Activated naive CD8-positive, alpha-beta T cell treated with anti-CD3 and anti-CD28 coated beads, Interleukin-2, amount 50 U/mL, for 24 hours (primary cell): ENCODE measurements at regions not wholly inside any gene's neighbourhood (a gene's known extent, or its start where the extent isn't known, plus 50 kb on each side); places are given as distances from the start of the nearest gene placed in this dataset.

Experiments
- ATAC-seq: fragments of 150-1000 bp; cut with Tn5 transposase; one replicate; pipeline ENCODE4 v1.10.0; 2021
- DNase-seq: peaks from one replicate; pipeline ENCODE4 v3.0.0; 2021
- H3K27ac Mint-ChIP-seq: one replicate; pipeline ENCODE4 v1.8.0; 2021; ENCODE audit warnings: mild to moderate bottlenecking, mixed read lengths
- H3K27me3 Mint-ChIP-seq: one replicate; pipeline ENCODE4 v1.8.0; 2021; ENCODE audit warnings: mixed read lengths
- H3K36me3 Mint-ChIP-seq: one replicate; pipeline ENCODE4 v1.8.0; 2021; ENCODE audit warnings: low read depth, mixed read lengths
- H3K4me1 Mint-ChIP-seq: one replicate; pipeline ENCODE4 v1.8.0; 2021; ENCODE audit warnings: mixed read lengths
- H3K4me3 Mint-ChIP-seq: one replicate; pipeline ENCODE4 v1.8.0; 2021; ENCODE audit warnings: mild to moderate bottlenecking, moderate library complexity, mixed read lengths
- H3K9me3 Mint-ChIP-seq: one replicate; pipeline ENCODE4 v1.8.0; 2021; ENCODE audit warnings: mixed read lengths

DNA sequence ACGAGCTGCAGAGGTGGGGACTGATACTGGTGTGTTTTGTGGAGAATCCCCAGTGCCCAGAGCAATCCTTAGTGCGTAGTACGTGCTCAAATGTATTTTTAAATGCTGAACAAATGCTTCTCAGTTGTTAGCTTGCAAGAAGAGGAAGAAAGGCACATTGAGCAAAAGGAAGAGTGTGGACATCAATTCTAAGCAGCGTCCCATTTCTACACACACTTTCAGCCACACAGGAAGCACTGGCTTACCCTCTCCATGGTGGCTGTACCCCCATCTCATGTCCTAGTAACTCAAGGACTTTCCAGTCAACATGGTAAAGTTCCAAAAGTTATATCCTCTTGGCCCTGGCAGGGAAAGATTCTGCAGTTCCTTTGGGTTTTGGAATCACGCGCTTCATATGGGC lies 98.8 kb upstream of the NXT1 start:
- H3K27ac Mint-ChIP-seq = no peak overlapping the region
- H3K4me1 Mint-ChIP-seq = no peaks in the 10 kb centered on the region
- no peak overlapping the region for H3K4me3 Mint-ChIP-seq
- H3K9me3 Mint-ChIP-seq = no peaks in the 10 kb centered on the region
- no peak for DNase-seq
- no peak for ATAC-seq
- H3K36me3 Mint-ChIP-seq = no peaks in the 10 kb centered on the region
- peaks cover 7% of the 10 kb centered on the region for H3K27me3 Mint-ChIP-seq

DNA sequence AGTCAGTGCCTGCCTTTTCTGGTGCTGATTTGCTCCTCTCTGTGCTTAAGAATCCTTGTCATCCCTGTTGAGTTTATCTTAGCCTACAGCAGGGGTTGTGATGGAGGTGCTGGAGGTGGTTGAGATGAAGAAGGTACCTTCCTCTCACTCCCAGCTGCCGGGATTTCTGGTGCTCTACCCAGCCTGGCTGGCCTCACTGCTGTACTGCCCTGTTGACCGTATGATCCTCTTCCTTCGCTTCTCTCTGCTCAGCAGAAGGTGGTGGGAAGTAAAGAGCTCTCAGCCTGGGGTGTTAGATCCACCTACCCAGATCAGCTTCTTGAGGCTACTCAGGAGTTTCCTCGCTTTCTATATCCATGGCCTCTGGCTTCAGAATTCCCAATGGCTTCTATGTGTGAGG lies 101.0 kb upstream of the NXT1 start:
- H3K4me3 Mint-ChIP-seq = no peak overlapping the region
- no peaks in the 10 kb centered on the region for H3K4me1 Mint-ChIP-seq
- H3K9me3 Mint-ChIP-seq = no peaks in the 10 kb centered on the region
- no peak for DNase-seq
- ATAC-seq = no peak
- peaks cover 11% of the 10 kb centered on the region for H3K27me3 Mint-ChIP-seq
- H3K27ac Mint-ChIP-seq = no peak overlapping the region
- no peaks in the 10 kb centered on the region for H3K36me3 Mint-ChIP-seq

DNA sequence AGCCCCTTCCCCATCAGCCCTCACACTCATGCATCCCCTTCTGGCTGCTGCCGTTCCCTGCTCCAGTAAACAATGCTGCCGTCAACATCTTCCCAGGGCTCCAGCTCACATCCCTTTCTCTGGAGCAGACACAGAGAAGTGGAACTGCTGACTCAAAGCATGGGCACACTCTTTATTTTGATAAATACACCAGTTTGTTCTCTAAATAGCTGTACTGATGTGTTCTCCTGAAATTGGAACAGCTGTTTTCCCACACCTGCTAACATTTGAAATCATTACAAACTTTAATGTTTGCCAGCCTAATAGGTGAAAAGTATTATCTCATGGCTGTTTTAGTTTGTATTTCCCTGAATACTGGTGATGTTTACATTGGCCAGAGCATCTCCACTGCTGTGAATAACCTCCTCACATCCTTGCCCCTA lies 102.1 kb upstream of the NXT1 start:
- Mint-ChIP-seq H3K27me3 (peaks cover 11% of the 10 kb centered on the region), H3K36me3 (no peaks in the 10 kb centered on the region), H3K9me3 (no peaks in the 10 kb centered on the region), H3K27ac (no peak overlapping the region), H3K4me3 (no peak overlapping the region), H3K4me1 (no peaks in the 10 kb centered on the region)
- DNase-seq (no peak), ATAC-seq (no peak)

- Mint-ChIP-seq H3K27me3 (peaks cover 9% of the 10 kb centered on the region), H3K9me3 (no peaks in the 10 kb centered on the region), H3K27ac (no peak overlapping the region), H3K4me3 (no peak overlapping the region), H3K36me3 (no peaks in the 10 kb centered on the region), H3K4me1 (no peaks in the 10 kb centered on the region)
- DNase-seq (no peak), ATAC-seq (no peak)
These were observed 103.6 kb upstream of the NXT1 start for GRCh38 chr20:23246717-23247664.

- Mint-ChIP-seq H3K4me3 (no peak overlapping the region), H3K27me3 (peaks cover 9% of the 10 kb centered on the region), H3K27ac (no peak overlapping the region), H3K9me3 (peaks cover 3% of the 10 kb centered on the region), H3K36me3 (no peaks in the 10 kb centered on the region), H3K4me1 (no peaks in the 10 kb centered on the region)
- ATAC-seq = no peak
- DNase-seq = peak; percentile 20
These were observed 104.9 kb upstream of the NXT1 start for GRCh38 chr20:23245553-23246181.

GRCh38 chr20:23244916-23245552 lies 105.6 kb upstream of the NXT1 start:
- H3K4me3 Mint-ChIP-seq = no peak overlapping the region
- H3K27ac Mint-ChIP-seq = no peak overlapping the region
- H3K4me1 Mint-ChIP-seq = no peaks in the 10 kb centered on the region
- no peak for ATAC-seq
- H3K9me3 Mint-ChIP-seq = peaks cover 4% of the 10 kb centered on the region
- peaks cover 9% of the 10 kb centered on the region for H3K27me3 Mint-ChIP-seq
- no peak for DNase-seq
- no peaks in the 10 kb centered on the region for H3K36me3 Mint-ChIP-seq

DNA sequence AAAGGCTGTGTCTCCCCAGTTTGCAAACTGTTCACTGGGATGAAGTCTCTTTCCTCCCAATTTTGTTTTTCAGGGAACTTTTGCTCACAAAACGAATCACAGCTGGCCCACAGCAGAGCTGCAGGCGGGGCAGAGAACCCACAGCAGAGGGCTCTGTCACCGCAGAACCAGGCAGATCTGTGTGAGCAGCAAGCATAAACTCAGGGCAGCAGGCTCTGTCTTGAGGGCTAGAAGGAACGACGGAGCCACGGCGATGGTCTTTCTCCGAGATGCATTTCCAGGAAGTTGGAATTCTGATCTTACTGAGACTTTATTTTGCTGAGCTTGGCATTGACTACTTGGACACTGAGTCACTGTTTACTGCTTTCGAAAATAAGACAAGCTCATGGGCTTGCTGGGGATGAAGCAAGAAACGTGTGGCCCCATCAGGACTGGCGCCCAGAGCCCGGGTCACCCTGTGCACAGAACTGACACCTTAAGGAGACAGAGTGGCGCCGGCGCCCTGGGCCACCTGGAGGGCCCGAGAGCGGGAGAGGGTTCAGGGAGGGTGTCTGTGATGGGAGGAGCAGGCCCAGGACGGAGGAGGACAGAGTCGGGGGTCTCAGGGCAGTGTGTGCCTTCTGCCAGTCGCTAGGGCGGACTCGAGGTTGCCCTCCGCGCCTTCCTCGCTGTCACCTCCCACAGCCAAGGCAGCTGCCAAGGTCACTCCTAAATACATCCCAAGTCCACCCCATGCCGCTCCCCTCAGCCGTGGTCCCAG lies 106.3 kb upstream of the NXT1 start:
- Mint-ChIP-seq H3K9me3 (peaks cover 10% of the 10 kb centered on the region), H3K27ac (no peak overlapping the region), H3K27me3 (peaks cover 5% of the 10 kb centered on the region)

GRCh38 chr20:23243791-23244155 lies 106.8 kb upstream of the NXT1 start:
- peaks cover 14% of the 10 kb centered on the region for H3K9me3 Mint-ChIP-seq
- H3K4me1 Mint-ChIP-seq = no peaks in the 10 kb centered on the region
- no peak overlapping the region for H3K4me3 Mint-ChIP-seq
- ATAC-seq (no peak), DNase-seq (no peak)
- peaks cover 7% of the 10 kb centered on the region for H3K27me3 Mint-ChIP-seq
- no peaks in the 10 kb centered on the region for H3K36me3 Mint-ChIP-seq
- H3K27ac Mint-ChIP-seq = no peak overlapping the region

More for the DNA sequence above, 106.3 kb upstream of the NXT1 start:
- H3K36me3 Mint-ChIP-seq = no peaks in the 10 kb centered on the region
- H3K4me1 Mint-ChIP-seq = no peaks in the 10 kb centered on the region
- H3K4me3 Mint-ChIP-seq = no peak overlapping the region
- DNase-seq (no peak), ATAC-seq (no peak)

GRCh38 chr20:23242556-23243180 lies 107.9 kb upstream of the NXT1 start:
- Mint-ChIP-seq H3K4me3 (no peak overlapping the region), H3K9me3 (peaks cover 14% of the 10 kb centered on the region), H3K27ac (no peak overlapping the region), H3K4me1 (no peaks in the 10 kb centered on the region), H3K36me3 (no peaks in the 10 kb centered on the region), H3K27me3 (peaks cover 8% of the 10 kb centered on the region)
- no peak for ATAC-seq
- no peak for DNase-seq

DNA sequence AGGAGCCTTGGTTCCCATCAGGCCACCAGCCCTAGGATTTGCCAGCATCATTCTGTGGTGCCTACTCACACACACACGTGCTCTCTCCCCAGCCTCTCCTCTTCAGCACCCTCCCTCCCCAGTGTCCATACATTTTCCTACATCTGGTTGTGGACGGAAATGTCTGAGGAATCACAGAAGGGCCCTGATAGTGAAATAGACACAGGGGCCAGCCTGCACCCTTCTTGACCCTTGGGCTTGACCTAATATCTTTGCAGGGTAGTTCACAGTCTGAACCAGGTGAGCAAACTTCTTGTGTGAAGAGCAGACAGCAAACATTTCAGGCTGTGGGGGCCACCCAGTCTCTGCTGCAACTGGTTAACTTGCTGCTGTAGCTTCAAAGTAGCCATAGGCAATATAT lies 108.5 kb upstream of the NXT1 start:
- no peak overlapping the region for H3K4me3 Mint-ChIP-seq
- no peaks in the 10 kb centered on the region for H3K4me1 Mint-ChIP-seq
- peaks cover 14% of the 10 kb centered on the region for H3K9me3 Mint-ChIP-seq
- ATAC-seq (no peak), DNase-seq (no peak)
- no peaks in the 10 kb centered on the region for H3K36me3 Mint-ChIP-seq
- no peak overlapping the region for H3K27ac Mint-ChIP-seq
- H3K27me3 Mint-ChIP-seq = peaks cover 8% of the 10 kb centered on the region

- Mint-ChIP-seq H3K4me3 (no peak overlapping the region), H3K36me3 (no peaks in the 10 kb centered on the region), H3K9me3 (peaks cover 14% of the 10 kb centered on the region), H3K27ac (no peak overlapping the region), H3K4me1 (no peaks in the 10 kb centered on the region), H3K27me3 (peaks cover 8% of the 10 kb centered on the region)
- ATAC-seq = no peak
- no peak for DNase-seq
These were observed 109.2 kb upstream of the NXT1 start for GRCh38 chr20:23241416-23241815.

DNA sequence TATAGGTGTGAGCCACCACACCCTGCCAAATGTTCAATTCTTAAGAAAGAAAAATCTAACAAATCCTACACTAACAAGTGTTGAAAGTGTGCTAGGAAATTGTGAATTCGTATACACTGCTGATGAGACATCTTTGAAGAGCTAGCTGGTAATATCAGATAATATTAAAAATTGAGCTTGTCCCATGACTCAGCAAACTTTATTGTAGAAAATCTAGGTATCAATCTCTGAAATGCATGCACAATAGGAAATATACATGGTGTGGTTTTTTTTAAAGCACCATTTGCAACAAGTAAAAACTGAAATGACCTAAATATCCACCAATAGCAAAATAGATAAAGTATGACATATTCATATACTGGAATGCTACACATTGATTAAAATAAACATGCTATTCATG lies 110.1 kb upstream of the NXT1 start:
- H3K9me3 Mint-ChIP-seq = peaks cover 14% of the 10 kb centered on the region
- peaks cover 9% of the 10 kb centered on the region for H3K27me3 Mint-ChIP-seq
- no peak overlapping the region for H3K27ac Mint-ChIP-seq
- no peaks in the 10 kb centered on the region for H3K4me1 Mint-ChIP-seq
- H3K36me3 Mint-ChIP-seq = no peaks in the 10 kb centered on the region
- DNase-seq (no peak), ATAC-seq (no peak)
- H3K4me3 Mint-ChIP-seq = no peak overlapping the region

- Mint-ChIP-seq H3K27ac (no peak overlapping the region), H3K36me3 (no peaks in the 10 kb centered on the region), H3K9me3 (peaks cover 23% of the 10 kb centered on the region), H3K4me1 (no peaks in the 10 kb centered on the region), H3K4me3 (no peak overlapping the region), H3K27me3 (peaks cover 6% of the 10 kb centered on the region)
- ATAC-seq (no peak), DNase-seq (no peak)
These were observed 113.4 kb upstream of the NXT1 start for GRCh38 chr20:23237201-23237600.
